Rectal smooth muscle tissue (tissue), 1 donor: ENCODE measurements at regions not wholly inside any gene's neighbourhood (a gene's known extent, or its start where the extent isn't known, plus 50 kb on each side); places are given as distances from the start of the nearest gene placed in this dataset.

Source experiments
- H3K27ac ChIP-seq: one replicate; pipeline ENCODE4 v1.7.0; 2013; ENCODE audit warnings: low read depth, low read length, inconsistent platforms
- H3K27me3 ChIP-seq: one replicate; pipeline ENCODE4 v1.7.0; 2013; ENCODE audit warnings: low read length; ENCODE audit not compliant: control insufficient read depth, insufficient read depth
- H3K36me3 ChIP-seq: one replicate; pipeline ENCODE4 v1.7.0; 2013; ENCODE audit warnings: low read length; ENCODE audit not compliant: control insufficient read depth, insufficient read depth
- H3K4me1 ChIP-seq: one replicate; pipeline ENCODE4 v1.7.0; 2013; ENCODE audit warnings: low read length; ENCODE audit not compliant: control insufficient read depth, insufficient read depth
- H3K4me3 ChIP-seq: one replicate; pipeline ENCODE4 v1.7.0; 2013; ENCODE audit warnings: low read length
- H3K9ac ChIP-seq: one replicate; pipeline ENCODE4 v1.7.0; 2013; ENCODE audit warnings: low read length

- Histone ChIP-seq H3K4me3 (no peak overlapping the region), H3K27ac (no peak overlapping the region), H3K36me3 (no peaks in the 10 kb centered on the region), H3K27me3 (no peaks in the 10 kb centered on the region), H3K9ac (no peak overlapping the region), H3K4me1 (no peaks in the 10 kb centered on the region)
These were observed 700.2 kb downstream of the EPHA4 start for GRCh38 chr2:220871909-220872308.

GRCh38 chr2:220876080-220876824 is 695.9 kb downstream of the EPHA4 start:
- H3K4me3 ChIP-seq: no peak overlapping the region
- no peaks in the 10 kb centered on the region for H3K4me1 ChIP-seq
- no peak overlapping the region for H3K9ac ChIP-seq
- H3K27me3 ChIP-seq: no peaks in the 10 kb centered on the region
- no peaks in the 10 kb centered on the region for H3K36me3 ChIP-seq
- no peak overlapping the region for H3K27ac ChIP-seq

DNA sequence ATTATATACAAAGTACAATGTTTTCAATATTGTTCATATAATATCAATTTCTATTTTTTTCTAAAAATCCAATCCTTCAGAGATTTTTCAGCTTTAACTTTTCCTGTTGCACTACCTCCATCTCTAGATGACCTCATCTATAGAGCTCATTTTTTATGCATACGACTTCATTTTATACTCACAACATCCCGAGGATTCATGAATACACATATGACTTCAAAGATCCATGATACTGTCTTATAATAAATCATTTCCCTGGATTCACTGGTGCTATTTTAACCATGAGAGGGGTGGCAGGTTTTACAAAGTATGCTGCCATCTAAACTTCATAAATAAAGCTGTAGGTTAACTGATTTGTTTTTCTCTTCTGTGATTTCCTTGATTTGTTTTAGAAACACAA is 694.6 kb downstream of the EPHA4 start:
- H3K36me3 ChIP-seq: no peaks in the 10 kb centered on the region
- H3K4me1 ChIP-seq: no peaks in the 10 kb centered on the region
- H3K27me3 ChIP-seq: no peaks in the 10 kb centered on the region
- no peak overlapping the region for H3K4me3 ChIP-seq
- no peak overlapping the region for H3K27ac ChIP-seq
- no peak overlapping the region for H3K9ac ChIP-seq

DNA sequence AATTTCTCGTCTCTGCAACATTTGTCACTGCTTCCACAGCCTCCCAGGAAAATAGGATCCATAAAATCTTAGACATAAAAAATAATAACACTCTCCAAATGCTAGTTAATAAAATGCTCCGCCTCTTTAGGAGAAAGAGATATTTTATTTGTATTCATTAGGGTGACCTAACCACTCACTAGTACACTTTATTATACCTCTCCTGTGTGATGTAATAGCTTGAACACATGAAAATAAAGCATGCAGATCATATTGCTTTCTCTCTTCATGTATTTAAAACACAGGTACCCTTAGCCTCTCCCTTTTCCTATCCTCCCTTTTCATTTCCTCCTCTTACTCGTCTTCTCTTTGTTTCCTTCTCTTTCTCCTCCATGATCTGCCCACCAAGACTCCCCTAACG is 694.2 kb downstream of the EPHA4 start:
- no peaks in the 10 kb centered on the region for H3K4me1 ChIP-seq
- H3K4me3 ChIP-seq: no peak overlapping the region
- no peak overlapping the region for H3K27ac ChIP-seq
- no peaks in the 10 kb centered on the region for H3K27me3 ChIP-seq
- no peaks in the 10 kb centered on the region for H3K36me3 ChIP-seq
- H3K9ac ChIP-seq: no peak overlapping the region

GRCh38 chr2:220880623-220881596 is 691.2 kb downstream of the EPHA4 start:
- no peak overlapping the region for H3K9ac ChIP-seq
- no peak overlapping the region for H3K27ac ChIP-seq
- no peaks in the 10 kb centered on the region for H3K4me1 ChIP-seq
- H3K27me3 ChIP-seq: no peaks in the 10 kb centered on the region
- H3K4me3 ChIP-seq: no peak overlapping the region
- H3K36me3 ChIP-seq: no peaks in the 10 kb centered on the region

DNA sequence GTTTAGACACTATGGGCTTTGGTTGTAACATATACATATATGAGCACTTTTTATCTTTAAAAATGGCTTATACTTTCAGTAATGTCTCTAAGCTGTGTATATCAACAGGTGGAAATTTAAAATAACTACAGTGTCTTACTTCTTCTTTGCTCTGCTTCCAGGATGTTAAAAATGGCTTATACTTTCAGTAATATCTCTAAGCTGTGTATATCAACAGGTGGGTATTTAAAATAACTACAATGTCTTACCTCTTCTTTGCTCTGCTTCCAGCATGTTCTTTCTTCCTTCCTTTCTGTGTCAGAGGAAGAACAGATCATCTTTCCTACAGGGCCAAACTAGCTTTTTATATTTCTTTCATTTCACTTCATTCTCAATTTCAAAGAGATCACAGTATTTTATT is 689.6 kb downstream of the EPHA4 start:
- no peak overlapping the region for H3K9ac ChIP-seq
- no peak overlapping the region for H3K27ac ChIP-seq
- H3K4me3 ChIP-seq: no peak overlapping the region
- no peaks in the 10 kb centered on the region for H3K27me3 ChIP-seq
- H3K36me3 ChIP-seq: no peaks in the 10 kb centered on the region
- H3K4me1 ChIP-seq: no peaks in the 10 kb centered on the region

- H3K27ac ChIP-seq: no peak overlapping the region
- no peaks in the 10 kb centered on the region for H3K4me1 ChIP-seq
- no peaks in the 10 kb centered on the region for H3K36me3 ChIP-seq
- H3K4me3 ChIP-seq: no peak overlapping the region
- no peak overlapping the region for H3K9ac ChIP-seq
- no peaks in the 10 kb centered on the region for H3K27me3 ChIP-seq
These were observed 686.5 kb downstream of the EPHA4 start for GRCh38 chr2:220885593-220885992.

DNA sequence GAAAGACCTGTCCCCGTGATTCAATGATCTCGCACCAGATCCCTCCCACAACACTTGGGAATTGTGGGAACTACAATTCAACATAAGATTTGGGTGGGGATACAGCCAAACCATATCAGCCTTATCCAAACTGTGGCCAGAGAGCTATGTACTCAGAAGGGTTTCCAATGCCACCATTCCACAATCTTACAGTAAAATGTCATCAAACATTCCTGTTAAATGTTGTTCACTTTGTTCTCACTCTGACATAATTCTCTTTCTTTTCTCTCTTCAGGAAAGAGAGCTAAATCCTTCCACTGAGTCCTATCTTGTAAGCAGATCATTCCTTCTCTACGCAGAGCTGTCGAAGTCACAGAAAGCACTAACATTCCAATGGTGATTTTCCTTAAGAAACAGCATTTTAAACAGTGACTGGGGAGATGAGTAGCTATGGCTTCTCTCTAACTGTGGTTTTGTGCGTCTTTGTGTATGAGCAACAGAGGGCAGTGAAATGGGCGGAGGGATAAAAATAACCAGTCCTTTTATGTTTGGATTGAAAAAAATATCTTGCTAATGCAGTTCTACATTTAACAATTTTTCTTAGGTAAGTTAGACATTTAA is 684.7 kb downstream of the EPHA4 start:
- Histone ChIP-seq H3K27me3 (no peaks in the 10 kb centered on the region), H3K4me1 (no peaks in the 10 kb centered on the region), H3K4me3 (no peak overlapping the region), H3K36me3 (no peaks in the 10 kb centered on the region), H3K9ac (no peak overlapping the region), H3K27ac (no peak overlapping the region)

DNA sequence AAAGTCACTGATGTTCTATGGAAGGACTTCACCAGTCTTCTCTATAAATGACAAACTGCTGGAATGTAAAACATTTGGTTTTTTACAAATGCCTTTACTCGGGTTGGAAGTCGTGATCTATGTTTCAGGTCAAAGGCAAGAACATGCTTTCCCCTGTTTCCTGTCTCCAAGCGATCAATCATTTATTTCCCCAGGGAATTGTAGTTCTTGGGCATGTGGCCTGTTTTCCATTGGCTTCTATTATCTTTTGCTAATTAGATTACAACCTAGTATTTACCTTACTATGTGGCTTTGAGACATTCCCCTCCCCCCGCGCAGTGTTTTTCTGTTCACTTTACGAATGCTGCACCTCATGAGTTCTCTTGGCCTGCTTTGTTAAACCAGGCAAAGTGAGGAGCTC is 684.2 kb downstream of the EPHA4 start:
- Histone ChIP-seq H3K4me1 (no peaks in the 10 kb centered on the region), H3K36me3 (no peaks in the 10 kb centered on the region), H3K27ac (no peak overlapping the region), H3K4me3 (no peak overlapping the region), H3K9ac (no peak overlapping the region), H3K27me3 (no peaks in the 10 kb centered on the region)

DNA sequence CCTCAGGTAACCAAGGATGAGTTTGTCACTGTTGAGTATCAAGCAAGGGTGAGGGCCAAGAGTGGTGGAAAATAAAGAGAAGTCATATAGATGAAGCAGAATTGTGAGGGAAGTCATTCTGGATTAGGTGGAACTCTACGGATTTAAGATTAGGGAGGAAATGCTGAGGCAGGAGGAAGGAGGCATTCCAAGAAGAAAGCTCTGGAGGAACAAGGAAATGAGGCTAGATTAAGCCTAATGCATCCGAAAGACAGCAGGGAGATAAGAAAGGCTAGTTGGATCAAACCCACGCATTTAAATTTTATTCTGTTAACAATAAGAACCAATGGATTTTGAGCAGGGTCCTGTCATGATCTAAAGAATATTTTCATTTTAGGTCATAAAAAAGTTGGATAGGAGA is 681.2 kb downstream of the EPHA4 start:
- Histone ChIP-seq H3K9ac (no peak overlapping the region), H3K27me3 (no peaks in the 10 kb centered on the region), H3K27ac (no peak overlapping the region), H3K36me3 (no peaks in the 10 kb centered on the region), H3K4me3 (no peak overlapping the region), H3K4me1 (no peaks in the 10 kb centered on the region)

DNA sequence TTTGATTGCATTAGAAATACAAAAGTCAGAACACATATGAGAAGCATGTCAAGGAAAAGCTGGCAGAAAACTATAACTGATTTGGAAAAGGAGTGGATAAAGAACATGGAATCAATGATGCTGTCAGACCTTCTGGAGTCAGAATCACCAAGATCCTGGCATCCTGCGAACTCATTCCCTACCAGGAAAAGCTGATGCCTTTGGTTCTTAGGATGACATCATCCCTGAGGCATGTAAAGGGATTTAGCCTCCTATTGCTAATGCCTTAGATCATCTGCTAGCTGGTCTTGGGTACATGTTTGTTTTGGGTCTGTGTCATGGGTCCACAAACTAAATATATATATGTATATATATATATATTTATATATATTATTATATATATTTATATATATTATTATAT is 680.7 kb downstream of the EPHA4 start:
- no peak overlapping the region for H3K4me3 ChIP-seq
- no peak overlapping the region for H3K27ac ChIP-seq
- H3K9ac ChIP-seq: no peak overlapping the region

DNA sequence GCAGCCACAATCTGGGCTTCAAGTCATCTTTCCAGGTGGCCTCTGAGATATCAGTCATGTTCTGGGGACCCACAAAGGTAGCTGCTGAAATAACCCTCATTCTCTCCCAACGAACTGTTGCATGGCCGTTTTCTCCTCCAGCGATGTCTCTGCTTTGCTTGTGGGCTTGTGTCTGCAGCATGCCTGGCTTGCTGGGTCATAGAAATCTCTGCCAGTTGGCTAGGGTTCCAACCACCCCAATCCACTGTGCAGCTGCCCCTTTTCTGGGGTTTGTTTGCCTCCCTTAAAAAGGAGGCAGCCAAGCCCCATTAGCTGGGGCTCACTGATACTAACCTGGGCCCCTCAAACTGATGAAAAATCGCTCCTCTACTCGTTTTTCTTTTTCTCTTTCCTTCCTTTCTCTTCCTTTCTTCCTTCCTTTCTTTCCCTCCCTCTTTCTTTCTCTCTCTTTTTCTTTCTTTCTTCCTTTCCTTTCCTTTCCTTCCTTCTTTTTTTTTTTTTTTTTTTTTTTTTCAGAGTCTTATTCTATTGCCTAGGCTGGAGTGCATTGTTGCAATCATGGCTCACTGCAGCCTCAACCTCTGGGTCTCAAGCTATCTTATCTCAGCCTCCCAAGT is 680.0 kb downstream of the EPHA4 start:
- no peaks in the 10 kb centered on the region for H3K36me3 ChIP-seq
- no peak overlapping the region for H3K27ac ChIP-seq
- no peak overlapping the region for H3K4me3 ChIP-seq
- no peaks in the 10 kb centered on the region for H3K4me1 ChIP-seq
- H3K9ac ChIP-seq: no peak overlapping the region
- no peaks in the 10 kb centered on the region for H3K27me3 ChIP-seq

More for the DNA sequence above, 680.7 kb downstream of the EPHA4 start:
- Histone ChIP-seq H3K27me3 (no peaks in the 10 kb centered on the region), H3K4me1 (no peaks in the 10 kb centered on the region), H3K36me3 (no peaks in the 10 kb centered on the region)
